MM.1S (cell line): ENCODE measurements at regions not wholly inside any gene's neighbourhood (a gene's known extent, or its start where the extent isn't known, plus 50 kb on each side); places are given as distances from the start of the nearest gene placed in this dataset.

Experiments used
- DNase-seq: peaks from one replicate; pipeline ENCODE4 v3.0.0-alpha.2; 2015
- H2AFZ ChIP-seq: fragments of 300-600 bp; sonication (generic); 2 replicates; pipeline ENCODE4 v1.6.0; 2016; ENCODE audit warnings: antibody characterized with exemption, low read length
- H3F3A ChIP-seq: fragments of 300-600 bp; sonication (generic); 2 replicates; pipeline ENCODE4 v1.6.1; 2016; ENCODE audit warnings: mild to moderate bottlenecking, antibody characterized with exemption, low read length, moderate library complexity, mixed read lengths; ENCODE audit not compliant: insufficient read depth
- H3K27ac ChIP-seq: fragments of 300-600 bp; sonication (generic); 2 replicates; pipeline ENCODE4 v1.5.1; 2016; ENCODE audit warnings: mild to moderate bottlenecking, low read length
- H3K27me3 ChIP-seq: fragments of 300-600 bp; sonication (generic); replicated peaks from 2 replicates; pipeline ENCODE4 v1.6.0; 2016; ENCODE audit warnings: low read length; ENCODE audit not compliant: insufficient read depth
- H3K36me3 ChIP-seq: fragments of 300-600 bp; sonication (generic); replicated peaks from 2 replicates; pipeline ENCODE4 v1.6.1; 2016; ENCODE audit warnings: mild to moderate bottlenecking, low read length, mixed read lengths; ENCODE audit not compliant: insufficient read depth
- H3K4me1 ChIP-seq: fragments of 300-600 bp; sonication (generic); 2 replicates; pipeline ENCODE4 v1.6.1; 2016; ENCODE audit warnings: low read length, mixed read lengths
- H3K4me2 ChIP-seq: fragments of 300-600 bp; sonication (generic); 2 replicates; pipeline ENCODE4 v1.6.0; 2016; ENCODE audit warnings: low read depth, low read length
- H3K4me3 ChIP-seq: fragments of 300-600 bp; sonication (generic); 2 replicates; pipeline ENCODE4 v1.5.1; 2016; ENCODE audit warnings: low read length, mixed read lengths
- H3K79me2 ChIP-seq: fragments of 300-600 bp; sonication (generic); 2 replicates; pipeline ENCODE4 v1.6.1; 2016; ENCODE audit warnings: mixed run types, low read length, mixed read lengths
- H3K9ac ChIP-seq: fragments of 300-600 bp; sonication (generic); 2 replicates; pipeline ENCODE4 v1.6.1; 2016; ENCODE audit warnings: low read length, mixed read lengths
- H3K9me2 ChIP-seq: fragments of 300-600 bp; sonication (generic); replicated peaks from 2 replicates; pipeline ENCODE4 v1.6.1; 2016; ENCODE audit warnings: mild to moderate bottlenecking, low read length, mixed read lengths; ENCODE audit not compliant: insufficient read depth
- H3K9me3 ChIP-seq: fragments of 300-600 bp; sonication (generic); replicated peaks from 2 replicates; pipeline ENCODE4 v1.6.1; 2016; ENCODE audit warnings: mild to moderate bottlenecking, low read length, mixed read lengths; ENCODE audit not compliant: insufficient read depth
- H4K20me1 ChIP-seq: fragments of 300-600 bp; sonication (generic); 2 replicates; pipeline ENCODE4 v1.6.1; 2016; ENCODE audit warnings: mild to moderate bottlenecking, low read length, moderate library complexity, mixed read lengths; ENCODE audit not compliant: insufficient read depth
- EZH2 ChIP-seq: fragments of 300-600 bp; sonication (generic); optimal IDR thresholded peaks from 2 replicates; pipeline ENCODE3; 2017; ENCODE audit warnings: low read depth, mild to moderate bottlenecking, antibody characterized with exemption, low read length, mixed read lengths
- EZH2phosphoT487 ChIP-seq: fragments of 300-600 bp; sonication (generic); IDR thresholded peaks from 2 replicates; pipeline ENCODE4 v1.6.1; 2018; ENCODE audit warnings: antibody characterized with exemption, low read length
- TF ChIP-seq, protein P1 (sequence below): fragments of 300-600 bp; sonication (generic); IDR thresholded peaks from 2 replicates; pipeline ENCODE4 v1.5.1; 2016; ENCODE audit warnings: antibody characterized with exemption, low read length, mixed read lengths

DNA sequence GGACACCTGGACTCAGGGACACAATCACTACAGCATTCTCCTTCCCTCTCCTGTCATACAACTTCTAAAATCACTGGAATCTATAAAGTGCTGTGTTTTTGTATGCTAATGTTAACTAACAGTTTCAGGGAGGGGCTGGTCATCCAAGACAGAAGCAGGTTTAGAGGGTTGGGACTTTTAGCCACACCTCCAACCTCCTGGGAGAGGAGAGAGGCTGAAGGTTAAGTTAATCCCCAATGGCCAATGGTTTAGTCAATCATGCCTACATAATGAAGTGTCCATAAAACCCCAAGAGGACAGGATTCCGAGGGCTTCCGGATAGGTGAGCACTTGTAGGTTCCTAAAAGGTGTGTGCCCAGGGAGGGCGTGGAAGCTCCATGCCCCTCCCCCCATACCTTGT, 219.3 kb upstream of the CTNNB1 start:
- TF ChIP-seq EZH2, result no peak
- TF ChIP-seq, protein P1, sequence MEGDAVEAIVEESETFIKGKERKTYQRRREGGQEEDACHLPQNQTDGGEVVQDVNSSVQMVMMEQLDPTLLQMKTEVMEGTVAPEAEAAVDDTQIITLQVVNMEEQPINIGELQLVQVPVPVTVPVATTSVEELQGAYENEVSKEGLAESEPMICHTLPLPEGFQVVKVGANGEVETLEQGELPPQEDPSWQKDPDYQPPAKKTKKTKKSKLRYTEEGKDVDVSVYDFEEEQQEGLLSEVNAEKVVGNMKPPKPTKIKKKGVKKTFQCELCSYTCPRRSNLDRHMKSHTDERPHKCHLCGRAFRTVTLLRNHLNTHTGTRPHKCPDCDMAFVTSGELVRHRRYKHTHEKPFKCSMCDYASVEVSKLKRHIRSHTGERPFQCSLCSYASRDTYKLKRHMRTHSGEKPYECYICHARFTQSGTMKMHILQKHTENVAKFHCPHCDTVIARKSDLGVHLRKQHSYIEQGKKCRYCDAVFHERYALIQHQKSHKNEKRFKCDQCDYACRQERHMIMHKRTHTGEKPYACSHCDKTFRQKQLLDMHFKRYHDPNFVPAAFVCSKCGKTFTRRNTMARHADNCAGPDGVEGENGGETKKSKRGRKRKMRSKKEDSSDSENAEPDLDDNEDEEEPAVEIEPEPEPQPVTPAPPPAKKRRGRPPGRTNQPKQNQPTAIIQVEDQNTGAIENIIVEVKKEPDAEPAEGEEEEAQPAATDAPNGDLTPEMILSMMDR, result no peak
- TF ChIP-seq EZH2phosphoT487, result no peak
- H3K9me2 ChIP-seq, result no peaks in the 10 kb centered on the region
- H3K27me3 ChIP-seq, result no peaks in the 10 kb centered on the region
- no peaks in the 10 kb centered on the region for H3K9me3 ChIP-seq
- H3K79me2 ChIP-seq, result no peaks in the 10 kb centered on the region
- no peak for DNase-seq
- no peak overlapping the region for H3K27ac ChIP-seq
- no peaks in the 10 kb centered on the region for H3K4me1 ChIP-seq
- no peaks in the 10 kb centered on the region for H3F3A ChIP-seq
- H3K4me2 ChIP-seq, result no peak overlapping the region
- H3K4me3 ChIP-seq, result no peak overlapping the region
- H4K20me1 ChIP-seq, result no peaks in the 10 kb centered on the region
- H3K9ac ChIP-seq, result no peak overlapping the region
- no peak overlapping the region for H2AFZ ChIP-seq
- no peaks in the 10 kb centered on the region for H3K36me3 ChIP-seq

DNA sequence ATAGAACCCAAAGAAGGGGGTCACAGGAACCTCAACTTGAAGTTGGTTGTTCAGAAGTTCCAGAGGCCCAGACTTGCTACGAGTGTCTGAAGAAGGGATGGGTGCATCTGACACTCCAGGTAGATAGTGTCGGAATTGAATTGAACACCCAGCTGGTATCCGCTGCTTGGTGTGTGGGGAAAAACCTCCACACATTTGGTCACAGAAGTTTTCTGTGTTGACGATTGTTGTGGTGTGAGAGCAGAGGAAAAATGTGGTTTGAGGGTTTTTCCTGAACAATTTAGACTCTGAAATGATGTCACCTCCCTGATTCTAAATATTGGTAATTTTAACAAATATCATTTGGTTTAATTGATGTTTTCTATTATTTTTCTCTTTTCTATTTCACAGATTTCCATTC, 218.8 kb upstream of the CTNNB1 start:
- H3K9me2 ChIP-seq, result no peaks in the 10 kb centered on the region
- H3K4me2 ChIP-seq, result no peak overlapping the region
- TF ChIP-seq EZH2 (no peak), EZH2phosphoT487 (no peak)
- TF ChIP-seq, protein P1, result no peak
- no peak overlapping the region for H3K27ac ChIP-seq
- DNase-seq, result no peak
- no peaks in the 10 kb centered on the region for H3K9me3 ChIP-seq
- H3K4me3 ChIP-seq, result no peak overlapping the region
- H3F3A ChIP-seq, result no peaks in the 10 kb centered on the region
- H3K79me2 ChIP-seq, result no peaks in the 10 kb centered on the region
- H2AFZ ChIP-seq, result no peak overlapping the region
- H3K9ac ChIP-seq, result no peak overlapping the region
- H3K4me1 ChIP-seq, result no peaks in the 10 kb centered on the region
- no peaks in the 10 kb centered on the region for H3K27me3 ChIP-seq
- H3K36me3 ChIP-seq, result no peaks in the 10 kb centered on the region
- H4K20me1 ChIP-seq, result no peaks in the 10 kb centered on the region

DNA sequence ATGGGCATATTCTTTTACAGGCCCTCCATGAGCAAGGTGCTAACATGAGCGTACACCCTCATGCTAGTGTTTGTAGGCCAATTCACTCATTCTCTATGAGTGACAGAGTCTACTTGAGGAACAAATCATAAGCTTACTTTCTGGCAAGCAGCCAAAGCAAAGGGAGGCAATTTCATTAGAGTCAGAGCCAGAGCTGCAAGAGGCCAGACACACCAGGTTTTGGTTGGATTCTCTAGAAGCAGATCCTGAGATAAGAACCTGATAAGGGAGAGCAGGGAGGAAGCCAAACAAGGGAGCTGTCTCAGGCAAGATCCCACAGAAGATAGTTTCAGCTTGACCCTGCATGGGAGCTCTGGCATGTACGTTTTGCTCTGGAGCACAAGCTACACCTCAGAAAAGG, 214.1 kb upstream of the CTNNB1 start:
- Histone ChIP-seq H3K79me2 (no peaks in the 10 kb centered on the region), H3F3A (no peaks in the 10 kb centered on the region), H3K27me3 (no peaks in the 10 kb centered on the region), H3K36me3 (no peaks in the 10 kb centered on the region), H3K4me2 (no peak overlapping the region), H2AFZ (no peak overlapping the region), H3K9ac (no peak overlapping the region), H3K4me1 (no peaks in the 10 kb centered on the region), H3K27ac (no peak overlapping the region), H3K9me3 (no peaks in the 10 kb centered on the region), H3K4me3 (no peak overlapping the region), H4K20me1 (no peaks in the 10 kb centered on the region), H3K9me2 (no peaks in the 10 kb centered on the region)
- DNase-seq, result no peak
- TF ChIP-seq, protein P1, result no peak
- no peak for TF ChIP-seq EZH2phosphoT487
- TF ChIP-seq EZH2, result no peak
